ENCODE measurements at regions not wholly inside any gene's neighbourhood (a gene's known extent, or its start where the extent isn't known, plus 50 kb on each side); places are given as distances from the start of the nearest gene placed in this dataset.
"Not testable (repeated sequence)": the region's sequence is repeated elsewhere in the genome, so short reads cannot be mapped to it uniquely, and the experiment has no call there.

GRCh38 chr10:46097576-46098317 lies 51.7 kb upstream of the MSMB start:
- H3K9me2 ChIP-seq (ENCODE audit: insufficient read depth), result no peaks in the 10 kb centered on the region
- H3F3A ChIP-seq (ENCODE audit: insufficient read depth, low read depth), result no peaks in the 10 kb centered on the region
- no peaks in the 10 kb centered on the region for H3K9me3 ChIP-seq (ENCODE audit: insufficient read depth, low read depth)
- BruUV-seq (replicated peaks), result no TSS peak
- intact Hi-C loops (cut with micrococcal nuclease; ENCODE audit: unreplicated experiment), result no loop called here
- no peak overlapping the region for H3K4me2 ChIP-seq
- no peak overlapping the region for H3K27ac ChIP-seq
- no peak overlapping the region for H3K4me3 ChIP-seq
- H3K36me3 ChIP-seq (ENCODE audit: low read depth), result no peaks in the 10 kb centered on the region
- H4K20me1 ChIP-seq (ENCODE audit: insufficient read depth), result no peaks in the 10 kb centered on the region
- H2AFZ ChIP-seq, result no peak overlapping the region
- no peaks in the 10 kb centered on the region for H3K4me1 ChIP-seq (replicated peaks; ENCODE audit: insufficient read depth)
- no peaks in the 10 kb centered on the region for H3K27me3 ChIP-seq (ENCODE audit: insufficient read depth, low read depth)
- CTCF ChIA-PET, result interaction anchor here (0.6 kb wide), 1 partner anchor 90 kb away, joined by 3 read pairs; no protein-coding TSS in a partner anchor
- no peak for DNase-seq
- H3K79me2 ChIP-seq (ENCODE audit: low read depth), result no peaks in the 10 kb centered on the region
- no peak for TF ChIP-seq CTCF (conservative IDR thresholded peaks at IDR 0.05)
- TF ChIP-seq EZH2 (IDR thresholded peaks at IDR 0.05; ENCODE audit: low read depth), result no peak
- POLR2A ChIA-PET (ENCODE audit: unreplicated experiment), result no interaction called here

GRCh38 chr10:46098386-46098785 lies 52.3 kb upstream of the MSMB start:
- H2AFZ ChIP-seq, result no peak overlapping the region
- ChIA-PET CTCF (interaction anchor here (0.6 kb wide), 1 partner anchor 90 kb away, joined by 3 read pairs; no protein-coding TSS in a partner anchor), POLR2A (ENCODE audit: unreplicated experiment) (no interaction called here)
- no peaks in the 10 kb centered on the region for H3K36me3 ChIP-seq (ENCODE audit: low read depth)
- DNase-seq, result no peak
- no peak for TF ChIP-seq CTCF (conservative IDR thresholded peaks at IDR 0.05)
- TF ChIP-seq EZH2 (IDR thresholded peaks at IDR 0.05; ENCODE audit: low read depth), result no peak
- H3K4me3 ChIP-seq, result no peak overlapping the region
- no peaks in the 10 kb centered on the region for H3K4me1 ChIP-seq (replicated peaks; ENCODE audit: insufficient read depth)
- no peaks in the 10 kb centered on the region for H3K9me3 ChIP-seq (ENCODE audit: insufficient read depth, low read depth)
- no peaks in the 10 kb centered on the region for H4K20me1 ChIP-seq (ENCODE audit: insufficient read depth)
- H3K4me2 ChIP-seq, result no peak overlapping the region
- no TSS peak for BruUV-seq (replicated peaks)
- no peaks in the 10 kb centered on the region for H3F3A ChIP-seq (ENCODE audit: insufficient read depth, low read depth)
- no peaks in the 10 kb centered on the region for H3K9me2 ChIP-seq (ENCODE audit: insufficient read depth)
- no peaks in the 10 kb centered on the region for H3K79me2 ChIP-seq (ENCODE audit: low read depth)
- intact Hi-C loops (cut with micrococcal nuclease; ENCODE audit: unreplicated experiment), result no loop called here
- H3K27ac ChIP-seq, result no peak overlapping the region
- H3K27me3 ChIP-seq (ENCODE audit: insufficient read depth, low read depth), result no peaks in the 10 kb centered on the region

- H3K9me2 ChIP-seq (ENCODE audit: insufficient read depth); H3K4me3 ChIP-seq; intact Hi-C loops (cut with micrococcal nuclease; ENCODE audit: unreplicated experiment); H3K4me2 ChIP-seq; H3K4me1 ChIP-seq (replicated peaks; ENCODE audit: insufficient read depth); H3K36me3 ChIP-seq (ENCODE audit: low read depth); H3K9me3 ChIP-seq (ENCODE audit: insufficient read depth, low read depth); DNase-seq; H4K20me1 ChIP-seq (ENCODE audit: insufficient read depth); BruUV-seq (replicated peaks); H3K79me2 ChIP-seq (ENCODE audit: low read depth); H2AFZ ChIP-seq; H3F3A ChIP-seq (ENCODE audit: insufficient read depth, low read depth); CTCF ChIA-PET; POLR2A ChIA-PET (ENCODE audit: unreplicated experiment); H3K27me3 ChIP-seq (ENCODE audit: insufficient read depth, low read depth); H3K27ac ChIP-seq: not testable (repeated sequence)
Measured at GRCh38 chr10:46098925-46099324, 52.9 kb upstream of the MSMB start.

Data from PC-9 (cell line).